Activated gamma-delta T cell treated with Interleukin-2 at 50 U/mL for 16 hours (primary cell): ENCODE measurements at regions not wholly inside any gene's neighbourhood (a gene's known extent, or its start where the extent isn't known, plus 50 kb on each side); places are given as distances from the start of the nearest gene placed in this dataset.

Source experiments
- DNase-seq: peaks from one replicate; pipeline ENCODE4 v3.0.0-alpha.2; 2020

- no peak for DNase-seq
Observed at GRCh38 chr2:217289907-217290280, 430.0 kb upstream of the TNP1 start.

GRCh38 chr2:217289177-217289906, 429.5 kb upstream of the TNP1 start:
- DNase-seq: no peak

GRCh38 chr2:217288472-217289063, 428.7 kb upstream of the TNP1 start:
- DNase-seq: no peak

- DNase-seq: no peak
Observed at GRCh38 chr2:217286833-217287232, 427.0 kb upstream of the TNP1 start.

- DNase-seq: no peak
Observed at GRCh38 chr2:217285926-217286325, 426.1 kb upstream of the TNP1 start.

GRCh38 chr2:217283460-217283859, 423.6 kb upstream of the TNP1 start:
- no peak for DNase-seq

GRCh38 chr2:217282531-217282930, 422.7 kb upstream of the TNP1 start:
- no peak for DNase-seq

GRCh38 chr2:217279556-217279955, 419.7 kb upstream of the TNP1 start:
- DNase-seq: no peak

- no peak for DNase-seq
Observed at GRCh38 chr2:217279140-217279539, 419.3 kb upstream of the TNP1 start.

GRCh38 chr2:217277646-217278398, 418.0 kb upstream of the TNP1 start:
- no peak for DNase-seq

- DNase-seq: no peak
Observed at GRCh38 chr2:217276433-217276832, 416.6 kb upstream of the TNP1 start.

- DNase-seq: no peak
Observed at GRCh38 chr2:217275091-217275490, 415.2 kb upstream of the TNP1 start.

- DNase-seq: no peak
Observed at GRCh38 chr2:217274578-217274977, 414.7 kb upstream of the TNP1 start.

- DNase-seq: no peak
Observed at GRCh38 chr2:217273851-217274250, 414.0 kb upstream of the TNP1 start.

- no peak for DNase-seq
Observed at GRCh38 chr2:217273162-217273561, 413.3 kb upstream of the TNP1 start.

GRCh38 chr2:217271813-217272212, 411.9 kb upstream of the TNP1 start:
- DNase-seq: no peak

GRCh38 chr2:217270485-217271121, 410.7 kb upstream of the TNP1 start:
- DNase-seq: no peak

- no peak for DNase-seq
Observed at GRCh38 chr2:217269701-217270484, 410.0 kb upstream of the TNP1 start.

GRCh38 chr2:217268978-217269377, 409.1 kb upstream of the TNP1 start:
- DNase-seq: no peak

GRCh38 chr2:217267758-217268157, 407.9 kb upstream of the TNP1 start:
- DNase-seq: no peak

- DNase-seq: no peak
Observed at GRCh38 chr2:217263756-217264155, 403.9 kb upstream of the TNP1 start.

- no peak for DNase-seq
Observed at GRCh38 chr2:217262911-217263310, 403.0 kb upstream of the TNP1 start.

- DNase-seq: no peak
Observed at GRCh38 chr2:217261452-217261851, 401.6 kb upstream of the TNP1 start.
